Fibroblast of lung (primary cell): ENCODE measurements at regions not wholly inside any gene's neighbourhood (a gene's known extent, or its start where the extent isn't known, plus 50 kb on each side); places are given as distances from the start of the nearest gene placed in this dataset.

Source experiments
- CTCF ChIP-seq, 2 donors: IDR thresholded peaks in 1 of 2; conservative IDR thresholded peaks in 1 of 2; 1 replicate in 1 of 2; 2 replicates in 1 of 2; pipeline ENCODE4 v1.5.1; 2011 to 2012; ENCODE audit warnings: low read length in 2 of 2, control low read depth in 1 of 2, inconsistent platforms in 1 of 2, low read depth in 1 of 2, mild to moderate bottlenecking in 1 of 2
- EZH2 ChIP-seq: IDR thresholded peaks from 2 replicates; pipeline ENCODE4 v1.5.1; 2012; ENCODE audit warnings: low read length, control low read depth, mild to moderate bottlenecking; ENCODE audit errors: missing control alignments

GRCh38 chr3:110181226-110181625, 843.9 kb upstream of the DPPA4 start:
- TF ChIP-seq EZH2 (no peak), CTCF (conservative IDR thresholded peaks at IDR 0.05 in 1 of 2, IDR thresholded peaks at IDR 0.05 in 1 of 2; ENCODE audit: low read depth in 1 of 2, low read length in 2 of 2) (no peak)
